ENCODE measurements at regions not wholly inside any gene's neighbourhood (a gene's known extent, or its start where the extent isn't known, plus 50 kb on each side); places are given as distances from the start of the nearest gene placed in this dataset.

- TF ChIP-seq CTCF (IDR thresholded peaks at IDR 0.05) (no peak), POLR2AphosphoS5 (IDR thresholded peaks at IDR 0.05) (no peak), POLR2A (IDR thresholded peaks at IDR 0.05) (no peak)
Measured at GRCh38 chr18:77339623-77340022, 90.0 kb downstream of the GALR1 start.
